WERI-Rb-1 (cell line): ENCODE measurements at regions not wholly inside any gene's neighbourhood (a gene's known extent, or its start where the extent isn't known, plus 50 kb on each side); places are given as distances from the start of the nearest gene placed in this dataset.

Experiments
- DNase-seq: peaks from one replicate; pipeline ENCODE4 v3.0.0-alpha.2; 2020
- H3K27ac ChIP-seq: fragments of 250-450 bp; sonication (Bioruptor Pico); 2 replicates; pipeline ENCODE4 v1.5.1; 2020; ENCODE audit warnings: mild to moderate bottlenecking, moderate library complexity
- H3K27me3 ChIP-seq: fragments of 250-450 bp; sonication (Bioruptor Pico); 2 replicates; pipeline ENCODE4 v1.5.1; 2021; ENCODE audit warnings: mild to moderate bottlenecking, low read depth, moderate library complexity; ENCODE audit not compliant: insufficient read depth, severe bottlenecking
- H3K36me3 ChIP-seq: fragments of 250-450 bp; sonication (Bioruptor Pico); 2 replicates; pipeline ENCODE4 v1.5.1; 2020; ENCODE audit warnings: mild to moderate bottlenecking, moderate library complexity
- H3K4me3 ChIP-seq: 2 replicates; pipeline ENCODE4 v1.5.1; 2011; ENCODE audit warnings: low read depth, mild to moderate bottlenecking, control low read depth, low read length
- H3K9me3 ChIP-seq: fragments of 250-450 bp; sonication (Bioruptor Pico); 2 replicates; pipeline ENCODE4 v1.5.1; 2021; ENCODE audit warnings: mild to moderate bottlenecking, moderate library complexity; ENCODE audit not compliant: severe bottlenecking
- TF ChIP-seq, protein P1 (sequence below): IDR thresholded peaks from 2 replicates; pipeline ENCODE4 v1.5.1; 2011; ENCODE audit warnings: low read depth, mild to moderate bottlenecking, control low read depth, inconsistent platforms, low read length

DNA sequence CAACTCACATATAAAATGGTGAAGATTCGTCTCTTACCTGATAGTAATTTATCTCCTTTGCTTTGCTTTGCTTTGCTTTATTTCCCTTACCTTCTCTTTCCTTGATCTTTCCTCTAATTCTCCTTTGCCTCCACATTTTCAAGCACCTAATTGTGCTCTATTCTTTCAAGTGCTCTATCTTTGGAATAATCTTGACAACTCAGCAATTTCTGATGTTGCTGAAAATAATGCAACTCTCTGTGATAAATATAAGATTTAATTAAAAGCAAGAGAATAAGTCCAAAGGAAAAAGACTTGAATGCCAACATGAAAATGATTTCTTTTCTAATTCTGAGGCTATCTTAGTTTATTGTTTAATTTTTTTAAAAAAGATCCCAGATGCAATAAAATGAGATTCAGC lies 139.5 kb upstream of the SYT1 start:
- TF ChIP-seq, protein P1, sequence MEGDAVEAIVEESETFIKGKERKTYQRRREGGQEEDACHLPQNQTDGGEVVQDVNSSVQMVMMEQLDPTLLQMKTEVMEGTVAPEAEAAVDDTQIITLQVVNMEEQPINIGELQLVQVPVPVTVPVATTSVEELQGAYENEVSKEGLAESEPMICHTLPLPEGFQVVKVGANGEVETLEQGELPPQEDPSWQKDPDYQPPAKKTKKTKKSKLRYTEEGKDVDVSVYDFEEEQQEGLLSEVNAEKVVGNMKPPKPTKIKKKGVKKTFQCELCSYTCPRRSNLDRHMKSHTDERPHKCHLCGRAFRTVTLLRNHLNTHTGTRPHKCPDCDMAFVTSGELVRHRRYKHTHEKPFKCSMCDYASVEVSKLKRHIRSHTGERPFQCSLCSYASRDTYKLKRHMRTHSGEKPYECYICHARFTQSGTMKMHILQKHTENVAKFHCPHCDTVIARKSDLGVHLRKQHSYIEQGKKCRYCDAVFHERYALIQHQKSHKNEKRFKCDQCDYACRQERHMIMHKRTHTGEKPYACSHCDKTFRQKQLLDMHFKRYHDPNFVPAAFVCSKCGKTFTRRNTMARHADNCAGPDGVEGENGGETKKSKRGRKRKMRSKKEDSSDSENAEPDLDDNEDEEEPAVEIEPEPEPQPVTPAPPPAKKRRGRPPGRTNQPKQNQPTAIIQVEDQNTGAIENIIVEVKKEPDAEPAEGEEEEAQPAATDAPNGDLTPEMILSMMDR = no peak
- Histone ChIP-seq H3K9me3 (no peaks in the 10 kb centered on the region), H3K27ac (no peak overlapping the region), H3K36me3 (no peaks in the 10 kb centered on the region), H3K27me3 (no peaks in the 10 kb centered on the region), H3K4me3 (no peak overlapping the region)
- no peak for DNase-seq

DNA sequence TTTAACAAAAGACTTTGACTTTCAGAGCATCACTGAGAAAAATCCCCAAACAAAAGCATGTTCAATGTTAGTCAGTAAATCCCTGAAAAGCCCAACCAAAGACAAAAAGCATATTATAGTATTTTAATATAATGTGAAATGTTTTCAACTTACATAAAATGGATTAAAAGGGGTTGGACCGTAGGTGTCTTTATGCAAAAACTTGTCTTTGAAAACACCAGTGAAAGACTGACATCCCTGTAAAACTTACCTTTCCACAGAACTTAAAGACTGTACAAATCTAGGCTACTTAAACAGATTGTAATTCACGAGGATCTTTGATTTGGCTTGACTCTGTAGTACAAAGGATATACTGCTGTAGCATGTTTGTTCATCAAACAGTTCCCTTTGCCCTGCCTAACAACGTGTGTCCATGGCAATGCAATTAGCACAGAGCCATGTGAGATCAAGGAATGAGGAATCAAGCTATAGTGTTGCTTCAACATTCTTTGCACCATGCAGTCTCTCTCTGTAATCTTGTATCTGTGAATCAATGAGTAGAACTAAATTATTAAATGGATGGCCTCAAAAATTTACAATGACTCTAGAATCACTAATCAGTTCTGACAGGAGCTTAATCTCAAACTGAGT lies 138.5 kb upstream of the SYT1 start:
- Histone ChIP-seq H3K36me3 (no peaks in the 10 kb centered on the region), H3K27me3 (no peaks in the 10 kb centered on the region), H3K9me3 (no peaks in the 10 kb centered on the region), H3K4me3 (no peak overlapping the region), H3K27ac (no peak overlapping the region)
- no peak for DNase-seq
- TF ChIP-seq, protein P1 = no peak

DNA sequence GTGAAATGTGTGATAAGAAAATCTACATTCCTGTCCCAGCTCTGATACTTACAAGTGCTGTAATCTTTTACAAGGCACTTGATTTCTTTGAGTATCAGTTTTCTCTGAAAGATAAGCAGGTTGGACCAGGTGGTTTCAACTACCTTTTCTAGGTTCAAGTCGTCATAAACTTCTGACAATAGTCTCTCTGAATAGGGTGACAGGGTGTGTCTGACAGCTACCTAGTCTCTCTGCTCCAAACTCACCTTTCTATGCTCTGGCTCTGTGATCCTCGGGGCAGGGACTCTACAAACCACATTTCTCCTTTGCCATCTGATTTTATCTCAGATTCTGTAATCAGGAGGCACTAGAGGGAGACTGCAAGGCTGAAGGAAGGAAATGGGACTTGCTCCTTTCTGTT lies 137.7 kb upstream of the SYT1 start:
- no peaks in the 10 kb centered on the region for H3K27me3 ChIP-seq
- no peak overlapping the region for H3K4me3 ChIP-seq
- H3K9me3 ChIP-seq = no peaks in the 10 kb centered on the region
- H3K27ac ChIP-seq = no peak overlapping the region
- TF ChIP-seq, protein P1 = no peak
- no peak for DNase-seq
- H3K36me3 ChIP-seq = no peaks in the 10 kb centered on the region

DNA sequence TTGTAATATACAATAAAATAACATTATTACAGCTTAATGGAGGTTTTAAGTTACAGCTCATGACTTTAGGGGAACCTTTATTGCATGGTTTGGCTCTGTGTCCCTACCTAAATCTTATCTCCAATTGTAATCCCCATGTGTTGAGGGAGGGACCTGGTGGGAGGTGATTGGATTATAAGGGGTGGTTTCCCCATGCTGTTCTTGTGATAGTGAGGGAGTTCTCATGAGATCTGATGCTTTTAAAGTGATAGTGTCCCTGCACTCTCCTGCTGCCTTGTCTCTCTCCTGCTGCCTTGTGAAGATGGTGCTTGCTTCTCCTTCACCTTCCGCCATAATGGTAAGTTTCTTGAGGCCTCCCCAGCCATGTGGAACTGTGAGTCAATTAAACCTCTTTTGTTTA lies 132.1 kb upstream of the SYT1 start:
- DNase-seq = no peak
- Histone ChIP-seq H3K9me3 (no peaks in the 10 kb centered on the region), H3K36me3 (no peaks in the 10 kb centered on the region), H3K27me3 (no peaks in the 10 kb centered on the region), H3K27ac (no peak overlapping the region), H3K4me3 (no peak overlapping the region)
- TF ChIP-seq, protein P1 = no peak

DNA sequence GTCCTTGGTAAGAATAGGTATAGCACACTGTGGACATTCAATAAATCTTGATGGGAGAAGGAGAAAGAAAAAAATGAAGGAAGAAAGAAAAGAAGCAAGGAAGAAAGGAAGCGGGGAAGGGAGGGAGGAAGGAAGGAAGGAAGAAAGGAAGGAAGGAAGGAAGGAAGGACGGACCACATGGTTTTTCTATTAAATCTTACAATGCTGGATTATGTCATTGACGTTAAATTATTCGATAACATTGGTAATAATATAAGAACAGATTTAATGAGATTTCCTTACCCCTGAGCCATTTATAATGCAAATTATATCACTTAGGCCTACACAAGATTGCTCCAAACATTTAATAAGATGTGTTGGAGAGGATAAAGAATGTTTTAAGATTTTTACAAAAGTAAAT lies 124.9 kb upstream of the SYT1 start:
- DNase-seq = no peak
- Histone ChIP-seq H3K4me3 (no peak overlapping the region), H3K36me3 (no peaks in the 10 kb centered on the region), H3K9me3 (no peaks in the 10 kb centered on the region), H3K27me3 (no peaks in the 10 kb centered on the region), H3K27ac (no peak overlapping the region)
- TF ChIP-seq, protein P1 = no peak

DNA sequence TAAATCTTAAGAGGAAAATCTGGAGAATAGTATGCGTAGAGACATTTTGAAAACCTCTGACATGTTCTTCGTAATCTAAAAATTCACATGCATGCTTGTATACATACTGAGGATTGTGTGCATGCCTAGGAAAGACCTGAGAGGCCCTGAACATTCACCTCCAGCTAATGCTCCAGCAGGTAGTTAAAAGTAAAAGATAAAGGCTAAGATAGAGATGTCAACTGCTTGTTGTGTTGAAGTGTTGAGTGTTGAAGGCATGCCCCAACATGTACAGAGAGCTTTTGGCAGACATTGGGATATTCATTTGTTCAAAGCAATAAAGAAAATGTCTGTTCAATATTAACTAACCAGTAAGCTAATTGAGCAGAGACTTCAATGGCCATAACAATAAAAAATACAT lies 118.6 kb upstream of the SYT1 start:
- Histone ChIP-seq H3K27ac (no peak overlapping the region), H3K27me3 (no peaks in the 10 kb centered on the region), H3K9me3 (no peaks in the 10 kb centered on the region), H3K36me3 (no peaks in the 10 kb centered on the region), H3K4me3 (no peak overlapping the region)
- DNase-seq = no peak
- TF ChIP-seq, protein P1 = no peak
